ENCODE measurements at regions not wholly inside any gene's neighbourhood (a gene's known extent, or its start where the extent isn't known, plus 50 kb on each side); places are given as distances from the start of the nearest gene placed in this dataset.

- no peak for TF ChIP-seq CTCF (IDR thresholded peaks at IDR 0.05; ENCODE audit: low read depth, low read length)
- no peak for TF ChIP-seq EZH2phosphoT487 (IDR thresholded peaks at IDR 0.05; ENCODE audit: low read depth)
Measured at GRCh38 chr1:187067160-187067559, 238.4 kb downstream of the PLA2G4A start.

Measured in OCI-LY3 (cell line).